ENCODE measurements at regions not wholly inside any gene's neighbourhood (a gene's known extent, or its start where the extent isn't known, plus 50 kb on each side); places are given as distances from the start of the nearest gene placed in this dataset.

DNA sequence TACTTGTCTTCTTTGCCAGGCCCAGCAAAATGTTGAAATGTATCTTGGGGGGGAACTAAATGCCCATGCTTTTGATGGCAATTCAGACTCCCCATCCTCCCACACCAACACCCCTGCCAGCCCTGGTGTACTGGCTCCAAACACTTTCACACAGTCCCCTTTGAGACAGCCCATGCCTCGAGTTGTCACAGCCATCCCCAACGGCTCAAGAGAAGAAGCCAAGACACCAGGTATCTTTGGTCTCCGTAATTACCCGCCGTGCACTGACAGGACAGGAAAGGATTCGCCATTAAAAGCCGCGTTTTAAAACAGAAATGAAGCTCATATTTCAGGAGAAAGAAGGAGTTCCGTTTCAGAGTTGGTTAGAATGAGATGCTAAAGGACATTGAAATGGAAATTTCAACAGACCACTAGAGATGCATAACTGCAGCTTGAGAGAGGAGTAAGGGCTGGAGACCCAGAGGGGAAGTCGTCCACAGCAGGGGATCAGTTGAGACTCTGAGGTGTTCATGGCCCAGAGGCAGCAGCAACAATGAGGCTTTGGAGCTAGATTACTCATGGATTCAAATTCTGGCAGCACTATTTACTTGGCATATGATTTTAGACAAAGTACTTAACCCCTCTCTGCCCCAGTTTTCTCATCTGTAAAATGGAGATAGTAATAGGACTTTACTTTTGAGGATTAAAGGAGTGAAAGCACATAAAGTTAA is 63.5 kb upstream of the ADGRF1 start:
- Histone ChIP-seq H3K27ac (ENCODE audit: low read depth, low read length) (no peak overlapping the region), H3K23me2 (ENCODE audit: low read depth, low read length) (no peaks in the 10 kb centered on the region), H3K56ac (replicated peaks; ENCODE audit: insufficient read length, low read depth, low read length) (no peak overlapping the region), H2BK120ac (replicated peaks; ENCODE audit: low read depth, low read length) (peak overlapping the region; percentile 73), H3K79me2 (ENCODE audit: control insufficient read depth in 1 of 2, insufficient read depth in 2 of 2, low read length in 2 of 2) (no peaks in the 10 kb centered on the region), H2AFZ (ENCODE audit: low read length) (0 out of 2 replicates have a peak overlapping the region, but pooled peaks have one; percentile 28), H3K9me3 (ENCODE audit: insufficient read depth in 2 of 2, low read depth in 1 of 2, low read length in 1 of 2) (no peaks in the 10 kb centered on the region), H2BK15ac (ENCODE audit: low read length) (no peak overlapping the region), H3K4ac (replicated peaks; ENCODE audit: insufficient read length, low read depth, low read length) (peak overlapping the region; percentile 81), H4K20me1 (replicated peaks in 1 of 2; ENCODE audit: control insufficient read depth in 1 of 2, insufficient read depth in 2 of 2, low read length in 2 of 2) (no peaks in the 10 kb centered on the region), H3K23ac (ENCODE audit: insufficient read length) (no peak overlapping the region), H4K5ac (ENCODE audit: insufficient read length, low read depth, low read length) (no peak overlapping the region), H3K36me3 (ENCODE audit: control insufficient read depth in 2 of 4, insufficient read depth in 4 of 4, low read length in 3 of 4) (no peaks in the 10 kb centered on the region), H3K18ac (ENCODE audit: extremely low read depth, low read length) (peak overlapping the region; percentile 41), H3K14ac (ENCODE audit: insufficient read length) (no peak overlapping the region), H4K91ac (replicated peaks; ENCODE audit: insufficient read length, low read length) (peak overlapping the region; percentile 34), H2BK20ac (ENCODE audit: low read length) (peak overlapping the region; percentile 43), H2AK5ac (ENCODE audit: low read depth, low read length) (peak overlapping the region; percentile 10; the same call in 1 of the 2 replicates), H3K4me1 (replicated peaks in 1 of 4; ENCODE audit: control insufficient read depth in 3 of 4, insufficient read depth in 4 of 4, low read length in 3 of 4) (peaks cover 4 to 12% (median 8%) of the 10 kb centered on the region in 4 experiments; a peak in 6 of 7 replicates), H2BK5ac (ENCODE audit: low read depth, low read length) (peak overlapping the region; percentile 94; the same call in 1 of the 2 replicates), H3K79me1 (ENCODE audit: low read depth, low read length) (no peaks in the 10 kb centered on the region), H3K4me2 (ENCODE audit: insufficient read depth in 1 of 2, low read depth in 2 of 2, low read length in 2 of 2) (peak overlapping the region; percentile 7 to 34; a peak in 2 of 4 replicates), H4K8ac (ENCODE audit: extremely low read depth, insufficient read depth, low read length) (no peak overlapping the region), H3K4me3 (ENCODE audit: extremely low read depth in 1 of 4, insufficient read depth in 2 of 4, low read depth in 3 of 4, low read length in 4 of 4) (peak overlapping the region in 1 of 4 experiments; percentile 1; a peak in 1 of 8 replicates), H2BK12ac (ENCODE audit: low read depth, low read length) (peak overlapping the region; percentile 96), H3K9ac (replicated peaks in 1 of 4; ENCODE audit: extremely low read depth in 1 of 4, low read depth in 3 of 4, low read length in 3 of 4) (no peak overlapping the region), H3K27me3 (replicated peaks in 1 of 4; ENCODE audit: control insufficient read depth in 3 of 4, extremely low read depth in 1 of 4, insufficient read depth in 3 of 4, low read length in 3 of 4) (no peaks in the 10 kb centered on the region)
- CTCF ChIA-PET (ENCODE audit: partially characterized antibody) = interaction anchor here (0.8 to 1.3 kb wide), 4 partner anchors 10 to 122 kb away, joined by 3 to 5 read pairs (median 4); no protein-coding TSS in a partner anchor
- FAIRE-seq = no peak
- POLR2A ChIA-PET (ENCODE audit: partially characterized antibody) = interaction anchor here (0.6 to 0.8 kb wide), 3 partner anchors 19 to 157 kb away, joined by 3 read pairs; no protein-coding TSS in a partner anchor
- 63% methylated on average over 10 of the region's 10 CpGs; no CpG with 5 or more reads in 1 of the 2 experiments for WGBS, 2 experiments (ENCODE audit: extremely low coverage in 1 of 2, insufficient coverage in 1 of 2, insufficient read length in 1 of 2, insufficient replicate concordance in 2 of 2, low coverage in 1 of 2, low lambda C conversion rate in 2 of 2, missing lambda C conversion rate in 1 of 2)
- peak in 1 of 2 experiments; percentile 46 for DNase-seq (ENCODE audit: low read depth in 1 of 2, low spot score in 2 of 2)
- TF ChIP-seq ASH2L (IDR thresholded peaks at IDR 0.05; ENCODE audit: low read length) = no peak
- TF ChIP-seq SAP30 (IDR thresholded peaks at IDR 0.05; ENCODE audit: insufficient read depth, insufficient replicate concordance, low read length) = no peak
- no peak; a peak in 1 of 3 replicates for TF ChIP-seq POLR2A (IDR thresholded peaks at IDR 0.05; ENCODE audit: control extremely low read depth in 1 of 2, low read depth in 2 of 2, low read length in 2 of 2)
- no peak for TF ChIP-seq RAD21 (IDR thresholded peaks at IDR 0.05 in 1 of 2, conservative IDR thresholded peaks at IDR 0.05 in 1 of 2; ENCODE audit: low read depth in 2 of 2, low read length in 2 of 2)
- no peak for TF ChIP-seq TAF7 (optimal IDR thresholded peaks at IDR 0.05; ENCODE audit: borderline replicate concordance, low read depth, low read length)
- TF ChIP-seq, protein P1, sequence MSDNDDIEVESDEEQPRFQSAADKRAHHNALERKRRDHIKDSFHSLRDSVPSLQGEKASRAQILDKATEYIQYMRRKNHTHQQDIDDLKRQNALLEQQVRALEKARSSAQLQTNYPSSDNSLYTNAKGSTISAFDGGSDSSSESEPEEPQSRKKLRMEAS (IDR thresholded peaks at IDR 0.05) = no peak
- no peak for TF ChIP-seq TEAD4 (IDR thresholded peaks at IDR 0.05; ENCODE audit: low read depth, low read length)
- no peak for TF ChIP-seq ZNF274 (IDR thresholded peaks at IDR 0.05; ENCODE audit: borderline replicate concordance, extremely low read depth, low read length)
- TF ChIP-seq POU5F1 (IDR thresholded peaks at IDR 0.05; ENCODE audit: low read depth, low read length) = no peak
- no peak for TF ChIP-seq YY1 (IDR thresholded peaks at IDR 0.05; ENCODE audit: low read depth, low read length)
- no peak for TF ChIP-seq BCL11A (IDR thresholded peaks at IDR 0.05; ENCODE audit: low read depth in 2 of 2, low read length in 2 of 2)
- no peak for TF ChIP-seq CHD1 (IDR thresholded peaks at IDR 0.05; ENCODE audit: low read depth, low read length)
